ENCODE measurements at regions not wholly inside any gene's neighbourhood (a gene's known extent, or its start where the extent isn't known, plus 50 kb on each side); places are given as distances from the start of the nearest gene placed in this dataset.

DNA sequence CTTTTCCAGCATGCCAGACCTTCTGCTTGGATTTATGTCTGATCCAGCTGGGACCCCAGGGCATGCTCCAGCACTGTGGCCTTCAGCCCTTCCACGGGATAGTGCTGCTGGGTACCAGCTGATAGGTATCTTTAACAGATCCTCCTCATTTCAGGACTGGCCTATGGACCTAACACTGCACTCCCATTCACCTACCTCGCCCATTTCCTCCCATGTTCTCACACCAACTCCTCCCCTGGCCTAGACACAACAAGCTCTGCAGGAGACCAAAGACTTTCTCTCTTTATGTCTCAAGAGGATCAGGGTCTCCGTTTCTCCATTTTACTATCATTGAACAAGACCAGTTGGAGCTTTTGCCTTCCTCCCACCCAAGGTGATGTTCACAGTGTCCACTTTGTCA is 140.0 kb upstream of the TMCC3 start:
- TF ChIP-seq, protein P1, sequence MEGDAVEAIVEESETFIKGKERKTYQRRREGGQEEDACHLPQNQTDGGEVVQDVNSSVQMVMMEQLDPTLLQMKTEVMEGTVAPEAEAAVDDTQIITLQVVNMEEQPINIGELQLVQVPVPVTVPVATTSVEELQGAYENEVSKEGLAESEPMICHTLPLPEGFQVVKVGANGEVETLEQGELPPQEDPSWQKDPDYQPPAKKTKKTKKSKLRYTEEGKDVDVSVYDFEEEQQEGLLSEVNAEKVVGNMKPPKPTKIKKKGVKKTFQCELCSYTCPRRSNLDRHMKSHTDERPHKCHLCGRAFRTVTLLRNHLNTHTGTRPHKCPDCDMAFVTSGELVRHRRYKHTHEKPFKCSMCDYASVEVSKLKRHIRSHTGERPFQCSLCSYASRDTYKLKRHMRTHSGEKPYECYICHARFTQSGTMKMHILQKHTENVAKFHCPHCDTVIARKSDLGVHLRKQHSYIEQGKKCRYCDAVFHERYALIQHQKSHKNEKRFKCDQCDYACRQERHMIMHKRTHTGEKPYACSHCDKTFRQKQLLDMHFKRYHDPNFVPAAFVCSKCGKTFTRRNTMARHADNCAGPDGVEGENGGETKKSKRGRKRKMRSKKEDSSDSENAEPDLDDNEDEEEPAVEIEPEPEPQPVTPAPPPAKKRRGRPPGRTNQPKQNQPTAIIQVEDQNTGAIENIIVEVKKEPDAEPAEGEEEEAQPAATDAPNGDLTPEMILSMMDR (IDR thresholded peaks at IDR 0.05; ENCODE audit: poor library complexity, severe bottlenecking), result no peak
- TF ChIP-seq EZH2 (IDR thresholded peaks at IDR 0.05; ENCODE audit: borderline replicate concordance, insufficient read depth, low read length, poor library complexity, severe bottlenecking), result no peak
- no peak for TF ChIP-seq SMC3 (conservative IDR thresholded peaks at IDR 0.05; ENCODE audit: poor library complexity)
- TF ChIP-seq POLR2AphosphoS5 (IDR thresholded peaks at IDR 0.05), result no peak
- TF ChIP-seq TAF1 (IDR thresholded peaks at IDR 0.05; ENCODE audit: low read depth), result no peak
- no peak for TF ChIP-seq RAD21 (conservative IDR thresholded peaks at IDR 0.05)
- TF ChIP-seq REST (IDR thresholded peaks at IDR 0.05; ENCODE audit: borderline replicate concordance), result no peak
- TF ChIP-seq MXI1 (conservative IDR thresholded peaks at IDR 0.05; ENCODE audit: poor library complexity, severe bottlenecking), result no peak
